ENCODE measurements at regions not wholly inside any gene's neighbourhood (a gene's known extent, or its start where the extent isn't known, plus 50 kb on each side); places are given as distances from the start of the nearest gene placed in this dataset.

DNA sequence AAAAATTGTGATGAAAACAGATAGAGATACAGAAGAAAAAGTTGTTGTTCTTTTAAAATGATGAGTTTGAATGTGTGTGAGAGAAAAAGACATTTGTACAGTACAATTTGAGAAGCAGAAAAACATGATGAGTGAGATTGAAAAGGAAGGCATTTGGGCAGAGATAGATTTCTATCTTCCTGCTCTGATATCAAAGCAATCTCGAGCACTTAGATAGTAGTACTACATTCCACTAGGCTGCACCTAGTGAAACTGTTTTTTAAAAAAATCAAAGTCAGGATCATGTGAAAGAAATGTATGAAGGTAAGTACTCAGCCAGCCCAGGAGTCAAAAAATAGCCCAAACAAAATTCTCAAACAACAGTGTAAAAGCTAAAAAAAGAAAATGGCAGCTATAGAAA lies 104.1 kb upstream of the UBE2E2 start:
- Histone ChIP-seq H2AFZ (ENCODE audit: low read length) (no peak overlapping the region), H2BK20ac (ENCODE audit: low read length) (no peak overlapping the region), H3K27ac (ENCODE audit: low read depth, low read length) (no peak overlapping the region), H3K9me3 (ENCODE audit: insufficient read depth in 2 of 2, low read depth in 1 of 2, low read length in 1 of 2) (no peaks in the 10 kb centered on the region), H2AK5ac (ENCODE audit: low read depth, low read length) (no peak overlapping the region), H4K91ac (replicated peaks; ENCODE audit: insufficient read length, low read length) (no peak overlapping the region), H3K18ac (ENCODE audit: extremely low read depth, low read length) (no peak overlapping the region), H3K4ac (replicated peaks; ENCODE audit: insufficient read length, low read depth, low read length) (no peak overlapping the region), H2BK5ac (ENCODE audit: low read depth, low read length) (no peak overlapping the region), H3K4me3 (ENCODE audit: extremely low read depth in 1 of 4, insufficient read depth in 2 of 4, low read depth in 3 of 4, low read length in 4 of 4) (no peak overlapping the region), H2BK15ac (ENCODE audit: low read length) (no peak overlapping the region), H3K56ac (replicated peaks; ENCODE audit: insufficient read length, low read depth, low read length) (no peak overlapping the region), H3K79me2 (ENCODE audit: control insufficient read depth in 1 of 2, insufficient read depth in 2 of 2, low read length in 2 of 2) (no peaks in the 10 kb centered on the region), H3K79me1 (ENCODE audit: low read depth, low read length) (no peaks in the 10 kb centered on the region), H2BK120ac (replicated peaks; ENCODE audit: low read depth, low read length) (no peak overlapping the region), H3K4me2 (ENCODE audit: insufficient read depth in 1 of 2, low read depth in 2 of 2, low read length in 2 of 2) (no peak overlapping the region), H4K20me1 (replicated peaks in 1 of 2; ENCODE audit: control insufficient read depth in 1 of 2, insufficient read depth in 2 of 2, low read length in 2 of 2) (no peaks in the 10 kb centered on the region), H4K5ac (ENCODE audit: insufficient read length, low read depth, low read length) (no peak overlapping the region), H4K8ac (ENCODE audit: extremely low read depth, insufficient read depth, low read length) (no peak overlapping the region), H3K14ac (ENCODE audit: insufficient read length) (no peak overlapping the region), H3K23ac (ENCODE audit: insufficient read length) (no peak overlapping the region), H2BK12ac (ENCODE audit: low read depth, low read length) (no peak overlapping the region), H3K9ac (replicated peaks in 1 of 4; ENCODE audit: extremely low read depth in 1 of 4, low read depth in 3 of 4, low read length in 3 of 4) (no peak overlapping the region), H3K27me3 (replicated peaks in 1 of 4; ENCODE audit: control insufficient read depth in 3 of 4, extremely low read depth in 1 of 4, insufficient read depth in 3 of 4, low read length in 3 of 4) (no peaks in the 10 kb centered on the region), H3K36me3 (ENCODE audit: control insufficient read depth in 2 of 4, insufficient read depth in 4 of 4, low read length in 3 of 4) (no peaks in the 10 kb centered on the region), H3K4me1 (replicated peaks in 1 of 4; ENCODE audit: control insufficient read depth in 3 of 4, insufficient read depth in 4 of 4, low read length in 3 of 4) (peaks cover 0 to 8% (median 2%) of the 10 kb centered on the region in 4 experiments; a peak in 3 of 7 replicates), H3K23me2 (ENCODE audit: low read depth, low read length) (no peaks in the 10 kb centered on the region)
- ChIA-PET CTCF (ENCODE audit: partially characterized antibody) (interaction anchor here (0.6 to 1.3 kb wide), 3 partner anchors 13 to 653 kb away, joined by 3 read pairs; no protein-coding TSS in a partner anchor), POLR2A (ENCODE audit: partially characterized antibody) (no interaction called here)
- TF ChIP-seq BACH1 (IDR thresholded peaks at IDR 0.05; ENCODE audit: low read length) = no peak
- no peak for TF ChIP-seq POLR2A (IDR thresholded peaks at IDR 0.05; ENCODE audit: control extremely low read depth in 1 of 2, low read depth in 2 of 2, low read length in 2 of 2)
- TF ChIP-seq PHF8 (conservative IDR thresholded peaks at IDR 0.05; ENCODE audit: low read depth, low read length) = no peak
- TF ChIP-seq BRCA1 (IDR thresholded peaks at IDR 0.05; ENCODE audit: low read depth, low read length) = no peak
- no peak for FAIRE-seq
- no peak for DNase-seq (ENCODE audit: low read depth in 1 of 2, low spot score in 2 of 2)
- 100% methylated on average over 1 of the region's 1 CpG; no CpG with 5 or more reads in 1 of the 2 experiments for WGBS, 2 experiments (ENCODE audit: extremely low coverage in 1 of 2, insufficient coverage in 1 of 2, insufficient read length in 1 of 2, insufficient replicate concordance in 2 of 2, low coverage in 1 of 2, low lambda C conversion rate in 2 of 2, missing lambda C conversion rate in 1 of 2)

All from H1 (cell line).